Activated naive CD8-positive, alpha-beta T cell treated with anti-CD3 and anti-CD28 coated beads, Interleukin-2, amount 10 ng/mL, durations not matched to agents 7 days and 5 days (primary cell): ENCODE measurements at regions not wholly inside any gene's neighbourhood (a gene's known extent, or its start where the extent isn't known, plus 50 kb on each side); places are given as distances from the start of the nearest gene placed in this dataset.
"Not testable (repeated sequence)": the region's sequence is repeated elsewhere in the genome, so short reads cannot be mapped to it uniquely, and the experiment has no call there.

ENCODE experiments used
- ATAC-seq: fragments of 150-1000 bp; cut with Tn5 transposase; one replicate; pipeline ENCODE4 v1.10.0; 2021; ENCODE audit warnings: low read depth, moderate library complexity
- POLR2A ChIA-PET: fragments of 350-600 bp; sonication (Branson Sonifier 250); formaldehyde crosslinking; loops from one replicate; lab custom pipeline; 2021; ENCODE audit warnings: antibody characterized with exemption; lab: Charles Lee
- DNase-seq: peaks from one replicate; pipeline ENCODE4 v3.0.0; 2021
- H3K27ac Mint-ChIP-seq: one replicate; pipeline ENCODE4 v1.8.0; 2022; ENCODE audit warnings: mild to moderate bottlenecking, mixed read lengths
- H3K27me3 Mint-ChIP-seq: one replicate; pipeline ENCODE4 v1.8.0; 2022; ENCODE audit warnings: mild to moderate bottlenecking, moderate library complexity, mixed read lengths
- H3K36me3 Mint-ChIP-seq: one replicate; pipeline ENCODE4 v1.8.0; 2021; ENCODE audit warnings: mild to moderate bottlenecking, mixed read lengths
- H3K4me1 Mint-ChIP-seq: one replicate; pipeline ENCODE4 v1.8.0; 2021; ENCODE audit warnings: mixed read lengths
- H3K4me3 Mint-ChIP-seq: one replicate; pipeline ENCODE4 v1.8.0; 2022; ENCODE audit warnings: mild to moderate bottlenecking, moderate library complexity, mixed read lengths
- H3K9me3 Mint-ChIP-seq: one replicate; pipeline ENCODE4 v1.8.0; 2021; ENCODE audit warnings: mixed read lengths

- POLR2A ChIA-PET: no interaction called here
Measured at GRCh38 chr4:129821963-129822362, 726.0 kb downstream of the C4orf33 start.

GRCh38 chr4:129822701-129823100, 726.7 kb downstream of the C4orf33 start:
- Mint-ChIP-seq H3K4me1 (no peaks in the 10 kb centered on the region), H3K4me3 (no peak overlapping the region), H3K27me3 (no peaks in the 10 kb centered on the region), H3K27ac (no peak overlapping the region), H3K9me3 (no peaks in the 10 kb centered on the region), H3K36me3 (no peaks in the 10 kb centered on the region)
- POLR2A ChIA-PET: no interaction called here
- ATAC-seq (no peak), DNase-seq (no peak)

More at GRCh38 chr4:129821963-129822362, 726.0 kb downstream of the C4orf33 start:
- DNase-seq (no peak), ATAC-seq (no peak)
- Mint-ChIP-seq H3K9me3 (no peaks in the 10 kb centered on the region), H3K27ac (no peak overlapping the region), H3K36me3 (no peaks in the 10 kb centered on the region), H3K4me1 (no peaks in the 10 kb centered on the region), H3K27me3 (no peaks in the 10 kb centered on the region), H3K4me3 (no peak overlapping the region)

DNA sequence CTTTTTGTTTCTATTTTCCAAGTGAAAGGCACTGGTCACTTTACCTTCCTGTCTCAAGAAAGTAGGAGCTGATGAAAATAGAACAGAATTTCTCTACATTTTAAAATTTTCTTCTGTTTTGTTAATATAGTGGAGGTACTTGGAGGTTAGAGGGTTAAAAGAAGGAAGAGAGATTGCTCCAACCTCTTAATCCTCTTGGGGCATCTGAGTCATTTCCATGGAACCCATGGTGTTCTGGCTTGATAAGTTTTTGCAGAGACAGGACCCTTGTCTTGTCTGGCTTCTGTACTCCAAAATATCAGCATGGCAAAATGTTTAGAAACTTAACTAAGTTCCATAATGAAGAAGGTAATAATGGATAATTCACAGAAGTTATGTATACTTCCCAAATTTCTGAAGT, 727.2 kb downstream of the C4orf33 start:
- H3K4me3 Mint-ChIP-seq: no peak overlapping the region
- H3K27ac Mint-ChIP-seq: no peak overlapping the region
- ATAC-seq: no peak
- no peaks in the 10 kb centered on the region for H3K4me1 Mint-ChIP-seq
- no peaks in the 10 kb centered on the region for H3K36me3 Mint-ChIP-seq
- no peak for DNase-seq
- H3K27me3 Mint-ChIP-seq: no peaks in the 10 kb centered on the region
- POLR2A ChIA-PET: no interaction called here
- no peaks in the 10 kb centered on the region for H3K9me3 Mint-ChIP-seq

DNA sequence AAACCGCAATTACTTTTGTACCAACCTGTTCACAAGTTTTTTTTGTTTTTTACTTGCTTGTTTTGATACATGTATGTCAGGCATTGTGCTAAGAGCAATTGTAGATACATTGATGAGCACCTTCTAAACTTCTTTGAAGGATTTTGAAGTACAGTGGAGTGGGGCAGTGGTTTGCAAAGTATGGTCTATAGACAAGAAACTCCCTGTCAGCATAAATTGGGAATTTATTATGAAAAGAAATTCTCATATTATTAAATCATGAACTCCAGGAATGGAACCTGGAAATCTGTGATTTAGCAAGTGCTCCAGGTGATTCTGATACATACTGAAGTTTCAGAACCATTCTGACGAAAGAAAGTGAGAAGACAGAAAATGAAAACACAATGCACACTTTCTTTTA, 733.4 kb downstream of the C4orf33 start:
- H3K9me3 Mint-ChIP-seq: no peaks in the 10 kb centered on the region
- H3K27me3 Mint-ChIP-seq: no peaks in the 10 kb centered on the region
- no peaks in the 10 kb centered on the region for H3K36me3 Mint-ChIP-seq
- H3K27ac Mint-ChIP-seq: no peak overlapping the region
- POLR2A ChIA-PET: no interaction called here
- no peaks in the 10 kb centered on the region for H3K4me1 Mint-ChIP-seq
- H3K4me3 Mint-ChIP-seq: no peak overlapping the region
- DNase-seq (no peak), ATAC-seq (no peak)

GRCh38 chr4:129839687-129840086, 743.7 kb downstream of the C4orf33 start:
- POLR2A ChIA-PET: no interaction called here
- Mint-ChIP-seq H3K27ac (no peak overlapping the region), H3K36me3 (no peaks in the 10 kb centered on the region), H3K4me3 (no peak overlapping the region), H3K4me1 (no peaks in the 10 kb centered on the region), H3K9me3 (peaks cover 2% of the 10 kb centered on the region), H3K27me3 (no peaks in the 10 kb centered on the region)
- no peak for DNase-seq
- ATAC-seq: no peak

DNA sequence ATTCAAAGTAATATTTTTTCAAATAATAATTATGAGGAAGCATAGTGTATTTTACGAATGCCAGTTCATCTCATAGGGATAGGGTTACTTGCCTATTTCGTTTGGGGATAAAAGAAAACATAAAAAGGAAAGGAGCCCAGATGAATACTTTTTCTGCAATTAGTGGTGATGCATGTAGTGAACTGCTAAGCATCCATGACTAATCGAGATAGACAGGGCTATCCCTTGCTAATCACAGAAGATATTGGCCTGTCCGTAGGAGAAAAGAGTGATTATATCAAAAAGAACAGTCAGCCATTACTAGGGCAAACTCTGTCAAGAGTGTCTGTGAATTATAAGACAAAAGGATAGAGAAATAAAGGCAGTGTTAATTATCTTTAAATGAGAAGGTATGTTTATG, 746.1 kb downstream of the C4orf33 start:
- H3K4me1 Mint-ChIP-seq: no peaks in the 10 kb centered on the region
- ATAC-seq: no peak
- no peaks in the 10 kb centered on the region for H3K36me3 Mint-ChIP-seq
- POLR2A ChIA-PET: no interaction called here
- peaks cover 2% of the 10 kb centered on the region for H3K9me3 Mint-ChIP-seq
- DNase-seq: no peak
- H3K27ac Mint-ChIP-seq: no peak overlapping the region
- H3K4me3 Mint-ChIP-seq: no peak overlapping the region
- H3K27me3 Mint-ChIP-seq: no peaks in the 10 kb centered on the region

DNA sequence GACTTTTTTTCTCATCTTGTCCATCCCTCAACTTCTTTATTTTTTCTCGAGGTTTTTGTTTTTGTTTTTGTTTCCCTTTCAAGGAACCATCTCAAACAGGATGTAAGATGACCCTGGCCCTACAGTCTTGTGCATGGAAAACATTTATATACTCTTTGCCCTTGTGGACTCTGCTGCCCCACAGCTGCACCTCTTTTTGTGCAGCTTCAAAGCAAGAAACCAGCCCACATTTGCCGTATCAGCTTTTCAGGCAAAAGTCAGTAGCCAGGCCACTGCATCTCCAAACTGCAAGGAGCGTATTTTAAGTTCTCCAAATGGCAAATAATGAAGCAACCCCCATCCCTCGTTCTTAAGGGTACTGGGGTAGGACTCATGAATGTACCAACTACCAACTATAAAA, 756.5 kb downstream of the C4orf33 start:
- POLR2A ChIA-PET: no interaction called here
- DNase-seq (no peak), ATAC-seq (no peak)

DNA sequence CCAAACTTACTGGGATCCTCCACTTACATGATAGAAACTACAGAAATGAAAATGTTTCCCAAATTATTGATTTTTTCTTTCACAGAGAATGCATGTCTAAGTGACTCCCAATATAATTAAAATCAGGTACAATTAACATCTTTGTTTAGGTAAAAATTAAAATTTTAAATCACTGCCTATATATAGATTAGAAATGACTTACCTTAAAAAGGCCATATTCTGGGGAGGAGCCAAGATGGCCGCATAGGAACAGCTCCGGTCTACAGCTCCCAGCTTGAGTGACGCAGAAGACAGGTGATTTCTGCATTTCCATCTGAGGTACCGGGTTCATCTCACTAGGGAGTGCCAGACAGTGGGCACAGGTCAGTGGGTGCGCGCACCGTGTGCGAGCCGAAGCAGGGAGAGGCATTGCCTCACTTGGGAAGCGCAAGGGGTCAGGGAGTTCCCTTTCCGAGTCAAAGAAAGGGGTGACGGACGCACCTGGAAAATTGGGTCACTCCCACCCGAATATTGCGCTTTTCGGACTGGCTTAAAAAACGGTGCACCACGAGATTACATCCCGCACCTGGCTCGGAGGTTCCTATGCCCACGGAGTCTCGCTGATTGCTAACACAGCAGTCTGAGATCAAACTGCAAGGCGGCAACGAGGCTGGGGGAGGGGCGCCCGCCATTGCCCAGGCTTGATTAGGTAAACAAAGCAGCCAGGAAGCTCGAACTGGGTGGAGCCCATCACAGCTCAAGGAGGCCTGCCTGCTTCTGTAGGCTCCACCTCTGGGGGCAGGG, 757.9 kb downstream of the C4orf33 start:
- ATAC-seq, H3K27ac Mint-ChIP-seq, DNase-seq, POLR2A ChIA-PET, H3K36me3 Mint-ChIP-seq, H3K9me3 Mint-ChIP-seq, H3K4me1 Mint-ChIP-seq, H3K4me3 Mint-ChIP-seq, H3K27me3 Mint-ChIP-seq: not testable (repeated sequence)

More for the DNA sequence above, 756.5 kb downstream of the C4orf33 start:
- Mint-ChIP-seq H3K36me3 (no peaks in the 10 kb centered on the region), H3K27ac (no peak overlapping the region), H3K9me3 (peaks cover 1% of the 10 kb centered on the region), H3K4me1 (no peaks in the 10 kb centered on the region), H3K4me3 (no peak overlapping the region), H3K27me3 (no peaks in the 10 kb centered on the region)

GRCh38 chr4:129862461-129862860, 766.5 kb downstream of the C4orf33 start:
- DNase-seq (no peak), ATAC-seq (no peak)
- Mint-ChIP-seq H3K36me3 (no peaks in the 10 kb centered on the region), H3K27ac (no peak overlapping the region), H3K9me3 (no peaks in the 10 kb centered on the region), H3K27me3 (no peaks in the 10 kb centered on the region), H3K4me1 (no peaks in the 10 kb centered on the region), H3K4me3 (no peak overlapping the region)
- POLR2A ChIA-PET: no interaction called here

DNA sequence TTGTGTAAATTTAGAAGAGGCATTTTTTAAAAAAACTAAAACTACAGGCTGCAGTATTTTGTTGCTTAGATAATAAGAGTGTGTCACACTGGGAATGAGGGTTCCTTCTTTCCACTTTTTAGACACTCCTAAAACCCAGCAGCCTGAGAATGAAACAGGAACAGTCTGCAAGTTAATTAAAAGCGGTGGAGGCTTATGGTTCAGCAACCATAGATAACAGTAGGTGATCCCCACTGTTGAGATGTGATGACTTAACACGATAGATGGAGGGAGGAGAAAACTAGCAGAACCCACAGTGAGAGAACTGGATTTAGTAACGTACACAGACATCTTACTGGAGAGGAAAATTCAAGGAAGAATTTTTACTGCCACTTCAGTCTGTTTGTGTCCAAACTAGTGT, 767.3 kb downstream of the C4orf33 start:
- H3K36me3 Mint-ChIP-seq: no peaks in the 10 kb centered on the region
- no peaks in the 10 kb centered on the region for H3K27me3 Mint-ChIP-seq
- ATAC-seq: no peak
- H3K4me1 Mint-ChIP-seq: no peaks in the 10 kb centered on the region
- DNase-seq: no peak
- POLR2A ChIA-PET: no interaction called here
- no peak overlapping the region for H3K27ac Mint-ChIP-seq
- no peaks in the 10 kb centered on the region for H3K9me3 Mint-ChIP-seq
- H3K4me3 Mint-ChIP-seq: no peak overlapping the region

DNA sequence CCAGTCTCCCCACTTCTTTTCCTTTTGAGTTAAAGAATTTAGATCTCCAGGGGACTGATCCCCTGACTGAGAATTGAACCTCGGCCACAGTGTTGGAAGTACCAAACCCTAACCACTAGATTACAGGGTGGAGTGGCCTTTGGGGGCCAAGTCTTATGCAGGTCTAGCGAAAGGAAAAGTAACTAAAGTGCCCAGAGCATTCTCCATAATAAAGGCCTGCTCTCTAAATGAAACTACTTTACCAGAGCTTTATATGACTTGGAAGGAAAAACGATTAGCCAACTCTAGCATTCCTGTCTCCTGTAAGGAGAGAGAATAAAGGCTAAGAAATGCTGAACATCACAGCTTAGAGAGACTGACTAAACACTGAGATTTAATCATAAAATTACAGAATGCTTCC, 788.0 kb downstream of the C4orf33 start:
- Mint-ChIP-seq H3K9me3 (peaks cover 1% of the 10 kb centered on the region), H3K36me3 (no peaks in the 10 kb centered on the region), H3K27ac (no peak overlapping the region), H3K27me3 (no peaks in the 10 kb centered on the region), H3K4me1 (no peaks in the 10 kb centered on the region), H3K4me3 (no peak overlapping the region)
- no peak for ATAC-seq
- POLR2A ChIA-PET: no interaction called here
- DNase-seq: no peak

- H3K27ac Mint-ChIP-seq: no peak overlapping the region
- no peaks in the 10 kb centered on the region for H3K4me1 Mint-ChIP-seq
- no peak for ATAC-seq
- no peaks in the 10 kb centered on the region for H3K27me3 Mint-ChIP-seq
- DNase-seq: no peak
- H3K9me3 Mint-ChIP-seq: no peaks in the 10 kb centered on the region
- no peak overlapping the region for H3K4me3 Mint-ChIP-seq
- H3K36me3 Mint-ChIP-seq: no peaks in the 10 kb centered on the region
- POLR2A ChIA-PET: no interaction called here
Measured at GRCh38 chr4:129897111-129897510, 801.2 kb downstream of the C4orf33 start.

DNA sequence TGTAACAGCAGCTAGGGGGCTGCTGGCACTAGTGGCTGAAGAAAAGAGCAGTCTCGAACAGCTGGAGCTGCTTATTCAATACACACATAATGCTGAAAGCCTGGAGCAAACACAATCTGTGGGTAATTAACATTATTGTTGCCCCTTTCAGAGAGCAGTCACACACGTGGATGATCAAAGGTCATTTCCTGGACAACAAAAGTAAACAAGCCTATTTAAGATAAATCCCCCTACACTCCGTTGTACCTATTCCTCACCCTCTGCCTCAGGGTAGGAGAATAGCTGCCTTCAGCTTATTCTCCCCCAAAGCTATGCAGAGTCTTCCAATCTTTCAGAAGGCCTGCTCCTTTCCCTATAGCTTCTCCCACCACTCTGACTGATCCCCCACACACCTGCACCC, 803.9 kb downstream of the C4orf33 start:
- no peak for ATAC-seq
- no peak for DNase-seq
- POLR2A ChIA-PET: no interaction called here
- no peak overlapping the region for H3K4me3 Mint-ChIP-seq
- H3K36me3 Mint-ChIP-seq: no peaks in the 10 kb centered on the region
- no peak overlapping the region for H3K27ac Mint-ChIP-seq
- H3K27me3 Mint-ChIP-seq: no peaks in the 10 kb centered on the region
- H3K9me3 Mint-ChIP-seq: no peaks in the 10 kb centered on the region
- no peaks in the 10 kb centered on the region for H3K4me1 Mint-ChIP-seq

GRCh38 chr4:129900430-129900953, 804.5 kb downstream of the C4orf33 start:
- no peaks in the 10 kb centered on the region for H3K4me1 Mint-ChIP-seq
- no peaks in the 10 kb centered on the region for H3K9me3 Mint-ChIP-seq
- ATAC-seq (no peak), DNase-seq (no peak)
- POLR2A ChIA-PET: no interaction called here
- no peaks in the 10 kb centered on the region for H3K36me3 Mint-ChIP-seq
- H3K27ac Mint-ChIP-seq: no peak overlapping the region
- H3K4me3 Mint-ChIP-seq: no peak overlapping the region
- no peaks in the 10 kb centered on the region for H3K27me3 Mint-ChIP-seq
